Common myeloid progenitor, CD34-positive (primary cell): ENCODE measurements at regions not wholly inside any gene's neighbourhood (a gene's known extent, or its start where the extent isn't known, plus 50 kb on each side); places are given as distances from the start of the nearest gene placed in this dataset.

Experiments
- CTCF ChIA-PET: fragments of 350-600 bp; sonication (Branson Sonifier 250); formaldehyde crosslinking; loops from one replicate; lab custom pipeline; 2021; ENCODE audit warnings: antibody characterized with exemption; lab: Charles Lee
- POLR2A ChIA-PET: fragments of 350-600 bp; sonication (Branson Sonifier 250); formaldehyde crosslinking; loops from one replicate; lab custom pipeline; 2021; ENCODE audit warnings: antibody characterized with exemption; lab: Charles Lee
- DNase-seq, 3 donors: peaks; one replicate each; pipeline versions ENCODE4 v3.0.0 to v3.0.0-alpha.2; 2013
- H3K27ac ChIP-seq, 2 experiments: 1 replicate in 1 of 2; 2 replicates in 1 of 2; pipeline ENCODE4 v1.7.0; 2013; ENCODE audit warnings: inconsistent platforms in 2 of 2, low read length in 2 of 2, mild to moderate bottlenecking in 2 of 2, low read depth in 1 of 2, moderate library complexity in 1 of 2; ENCODE audit not compliant: severe bottlenecking in 2 of 2, insufficient read depth in 1 of 2, poor library complexity in 1 of 2
- H3K27me3 ChIP-seq, 5 experiments: replicated peaks in 2 of 5; 1 replicate in 3 of 5; 2 replicates in 2 of 5; pipeline versions ENCODE4 v1.6.1 to v1.7.0; 2013; ENCODE audit warnings: low read length in 4 of 5, mild to moderate bottlenecking in 2 of 5, moderate library complexity in 2 of 5, inconsistent platforms in 1 of 5; ENCODE audit not compliant: insufficient read depth in 5 of 5, control insufficient read depth in 4 of 5
- H3K36me3 ChIP-seq, 4 experiments: 1 replicate in 2 of 4; 2 replicates in 2 of 4; pipeline versions ENCODE4 v1.6.1 to v1.7.0; 2013; ENCODE audit warnings: low read length in 3 of 4, control low read depth in 1 of 4, mild to moderate bottlenecking in 1 of 4; ENCODE audit not compliant: control insufficient read depth in 4 of 4, insufficient read depth in 4 of 4
- H3K4me1 ChIP-seq, 4 experiments: 1 replicate in 3 of 4; 2 replicates in 1 of 4; pipeline versions ENCODE4 v1.6.1 to v1.7.1; 2013; ENCODE audit warnings: low read length in 3 of 4, mild to moderate bottlenecking in 3 of 4, control low read depth in 1 of 4, inconsistent platforms in 1 of 4, moderate library complexity in 1 of 4; ENCODE audit not compliant: control insufficient read depth in 4 of 4, insufficient read depth in 4 of 4; ENCODE audit errors: control extremely low read depth in 1 of 4
- H3K4me3 ChIP-seq, 7 experiments: 1 replicate in 4 of 7; 2 replicates in 3 of 7; pipeline versions ENCODE4 v1.5.1 to v1.7.0; 2013; ENCODE audit warnings: mild to moderate bottlenecking in 7 of 7, low read length in 6 of 7, moderate library complexity in 6 of 7, inconsistent platforms in 2 of 7, low read depth in 2 of 7, control low read depth in 1 of 7; ENCODE audit not compliant: insufficient read depth in 4 of 7, control insufficient read depth in 1 of 7; ENCODE audit errors: extremely low read depth in 1 of 7
- H3K9me3 ChIP-seq, 5 experiments: 1 replicate in 4 of 5; 2 replicates in 1 of 5; pipeline versions ENCODE4 v1.6.1 to v1.7.1; 2013; ENCODE audit warnings: low read length in 4 of 5, mild to moderate bottlenecking in 2 of 5, inconsistent platforms in 1 of 5, low read depth in 1 of 5, moderate library complexity in 1 of 5; ENCODE audit not compliant: control insufficient read depth in 4 of 5, insufficient read depth in 2 of 5; ENCODE audit errors: control extremely low read depth in 1 of 5
- WGBS: methylation state at CpG from one replicate; pipeline ENCODE4 v1.1.5; 2013; ENCODE audit not compliant: insufficient coverage; 5-methylcytosine and 5-hydroxymethylcytosine counted together

DNA sequence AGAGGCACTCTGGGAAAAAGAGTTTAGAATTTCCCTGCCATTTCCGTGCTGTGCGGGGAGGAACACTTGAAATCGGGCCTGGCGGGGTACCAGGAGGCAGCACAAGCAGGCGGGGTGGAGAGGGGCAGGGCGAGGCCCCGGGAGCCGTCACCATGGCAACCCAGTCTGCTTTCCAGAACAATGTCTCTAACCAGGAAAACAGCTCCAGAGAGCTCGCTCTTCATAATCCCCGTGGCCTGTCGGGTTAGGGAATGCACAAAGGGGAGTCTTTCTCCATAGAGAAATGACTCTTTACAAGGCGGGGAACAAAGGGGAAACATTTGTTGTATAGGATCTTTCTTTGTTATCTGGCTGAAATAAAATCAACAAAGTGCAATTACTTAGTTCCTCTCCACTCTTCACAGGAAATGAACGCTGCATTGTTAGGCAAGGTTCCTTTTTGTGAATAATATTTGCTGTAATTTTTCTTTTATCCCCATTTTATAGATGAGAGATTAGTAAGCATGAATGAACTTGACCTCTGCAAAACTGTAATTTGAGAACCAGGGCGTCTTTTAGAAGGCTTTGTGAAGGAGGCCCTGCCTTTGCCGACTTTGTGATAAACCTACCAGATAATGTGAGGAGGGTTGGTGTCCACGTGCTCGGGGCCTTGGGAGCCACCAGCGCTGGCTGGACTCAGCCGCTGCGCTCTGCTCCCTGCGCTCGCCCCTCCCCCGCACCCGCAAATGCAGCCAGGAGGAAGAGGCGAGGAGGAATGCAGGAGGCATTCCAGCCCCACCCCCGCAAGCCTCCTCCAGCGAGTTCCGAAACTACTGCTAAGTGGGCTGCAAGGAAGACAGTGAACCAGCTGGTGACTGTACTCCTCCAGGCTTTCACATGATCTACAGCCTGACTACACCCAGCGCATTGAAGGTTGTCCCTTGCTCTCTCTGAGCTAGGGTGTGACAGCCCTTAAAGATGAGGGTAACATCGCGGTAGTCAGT, 105.2 kb upstream of the ATF7IP start:
- peaks cover 24 to 44% (median 33%) of the 10 kb centered on the region in 4 experiments for H3K4me1 ChIP-seq
- peaks cover 0 to 19% (median 3%) of the 10 kb centered on the region in 5 experiments for H3K9me3 ChIP-seq
- CTCF ChIA-PET, result interaction anchor here (0.9 kb wide), 1 partner anchor 105 kb away, joined by 3 read pairs; the partner anchor contains the start of gene ATF7IP
- DNase-seq, result peak; percentile 31 to 82 (median 81)
- peak overlapping the region in 4 of 7 experiments; percentile 0 to 29 (median 5) for H3K4me3 ChIP-seq
- H3K36me3 ChIP-seq, result no peaks in the 10 kb centered on the region
- WGBS, result 62% methylated on average over 23 of the region's 31 CpGs
- H3K27ac ChIP-seq, result peak overlapping the region; percentile 59 to 82
- POLR2A ChIA-PET, result interaction anchor here (0.5 kb wide), 1 partner anchor 9 kb away, joined by 7 read pairs; no protein-coding TSS in a partner anchor
- no peaks in the 10 kb centered on the region for H3K27me3 ChIP-seq

DNA sequence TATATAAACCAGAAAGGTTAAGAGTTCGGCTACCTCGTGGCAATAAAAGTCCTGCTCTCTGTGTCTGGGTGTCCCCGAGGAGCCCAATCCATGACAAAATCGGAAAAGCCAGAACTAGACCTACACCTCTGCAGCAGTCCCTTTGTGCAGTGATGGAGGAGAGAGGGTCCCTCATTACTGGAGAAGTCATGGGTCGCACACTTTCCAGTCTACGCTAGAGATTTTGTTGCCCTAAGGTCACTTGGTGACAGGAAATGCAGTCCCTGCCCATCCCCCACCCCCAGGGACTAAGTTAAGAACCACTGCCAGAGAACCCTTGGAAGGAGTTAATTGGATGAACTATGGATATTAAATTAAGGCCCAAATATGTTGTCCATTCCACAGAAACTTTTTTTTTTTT, 104.4 kb upstream of the ATF7IP start:
- 97% methylated on average over 5 of the region's 6 CpGs for WGBS
- ChIA-PET CTCF (no interaction called here), POLR2A (interaction anchor here (0.5 kb wide), 1 partner anchor 8 kb away, joined by 7 read pairs; no protein-coding TSS in a partner anchor)
- Histone ChIP-seq H3K27me3 (no peaks in the 10 kb centered on the region), H3K36me3 (no peaks in the 10 kb centered on the region), H3K27ac (no peak overlapping the region), H3K4me3 (no peak overlapping the region), H3K9me3 (peaks cover 0 to 19% (median 3%) of the 10 kb centered on the region in 5 experiments), H3K4me1 (peaks cover 19 to 36% (median 30%) of the 10 kb centered on the region in 4 experiments)
- no peak for DNase-seq

DNA sequence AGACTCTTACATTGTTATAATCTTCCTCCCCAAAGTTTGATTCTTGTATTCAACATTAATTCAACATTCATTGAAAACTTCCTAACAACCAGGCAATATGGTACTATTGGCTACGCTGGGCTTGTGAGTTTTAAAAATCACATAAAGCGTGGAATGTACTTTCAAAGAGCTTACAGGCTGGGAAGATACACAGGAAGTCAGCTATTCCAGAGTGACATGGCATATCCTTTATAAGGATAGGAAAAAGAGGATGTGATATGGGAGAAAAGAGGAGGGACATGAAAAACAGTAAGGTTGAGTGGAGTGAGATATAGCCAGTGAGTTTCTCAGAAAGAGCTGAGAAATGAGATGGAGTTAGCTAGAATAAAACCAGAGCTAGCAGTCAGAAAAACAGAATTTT, 103.6 kb upstream of the ATF7IP start:
- POLR2A ChIA-PET, result no interaction called here
- H3K9me3 ChIP-seq, result peaks cover 0 to 19% (median 3%) of the 10 kb centered on the region in 5 experiments
- WGBS, result 92% methylated on average over 2 of the region's 2 CpGs

DNA sequence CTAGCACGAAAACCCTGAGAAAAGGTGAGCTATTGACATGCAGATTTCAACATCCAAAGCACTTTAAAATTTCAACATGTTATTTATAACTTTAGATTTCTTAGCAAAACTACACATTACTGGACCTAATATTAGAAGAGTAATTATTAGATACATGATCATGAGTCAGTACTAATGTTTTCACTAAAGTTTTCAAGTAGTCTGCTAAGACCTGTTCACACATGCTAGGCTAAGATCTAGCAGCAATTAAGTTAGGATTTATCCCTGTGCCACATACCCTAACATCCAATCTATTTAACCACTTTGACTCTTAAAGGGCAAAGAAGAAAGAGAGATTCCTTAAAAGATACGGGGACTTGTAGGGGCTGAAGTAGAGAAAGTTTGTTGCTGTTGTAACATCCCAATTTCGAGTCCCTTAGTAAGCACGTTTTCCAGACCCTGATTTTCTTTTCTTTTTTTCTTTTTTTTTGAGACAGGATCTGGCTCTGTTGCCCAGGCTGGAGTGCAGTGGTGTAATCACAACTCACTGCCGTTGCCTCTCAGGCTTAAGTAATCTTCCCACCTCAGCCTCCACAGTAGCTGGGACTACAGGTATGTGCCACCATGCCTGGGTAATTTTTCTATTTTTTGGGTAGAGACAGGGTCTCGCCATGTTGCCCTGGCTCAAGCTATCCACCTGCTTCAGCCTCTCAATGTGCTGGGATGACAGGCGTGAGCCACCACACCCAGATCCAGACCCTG, 102.5 kb upstream of the ATF7IP start:
- 92% methylated on average over 4 of the region's 7 CpGs for WGBS
- ChIA-PET POLR2A (interaction anchor here (0.6 kb wide), 1 partner anchor 391 kb away, joined by 4 read pairs; no protein-coding TSS in a partner anchor), CTCF (interaction anchor here (1.3 to 1.9 kb wide), 3 partner anchors 11 to 25 kb away, joined by 4 to 8 read pairs (median 6); no protein-coding TSS in a partner anchor)
- H3K9me3 ChIP-seq, result peaks cover 0 to 19% (median 3%) of the 10 kb centered on the region in 5 experiments
- no peak overlapping the region for H3K4me3 ChIP-seq
- H3K27me3 ChIP-seq, result no peaks in the 10 kb centered on the region
- no peaks in the 10 kb centered on the region for H3K36me3 ChIP-seq
- DNase-seq, result no peak
- peaks cover 9 to 18% (median 15%) of the 10 kb centered on the region in 4 experiments for H3K4me1 ChIP-seq
- no peak overlapping the region for H3K27ac ChIP-seq

More for the DNA sequence above, 103.6 kb upstream of the ATF7IP start:
- DNase-seq, result no peak
- H3K27me3 ChIP-seq, result no peaks in the 10 kb centered on the region
- no peak overlapping the region for H3K4me3 ChIP-seq
- H3K27ac ChIP-seq, result no peak overlapping the region
- CTCF ChIA-PET, result interaction anchor here (0.6 to 1.9 kb wide), 5 partner anchors 12 to 115 kb away, joined by 3 to 8 read pairs (median 4); partner anchors contain the start of gene ATF7IP
- no peaks in the 10 kb centered on the region for H3K36me3 ChIP-seq
- peaks cover 16 to 29% (median 25%) of the 10 kb centered on the region in 4 experiments for H3K4me1 ChIP-seq

DNA sequence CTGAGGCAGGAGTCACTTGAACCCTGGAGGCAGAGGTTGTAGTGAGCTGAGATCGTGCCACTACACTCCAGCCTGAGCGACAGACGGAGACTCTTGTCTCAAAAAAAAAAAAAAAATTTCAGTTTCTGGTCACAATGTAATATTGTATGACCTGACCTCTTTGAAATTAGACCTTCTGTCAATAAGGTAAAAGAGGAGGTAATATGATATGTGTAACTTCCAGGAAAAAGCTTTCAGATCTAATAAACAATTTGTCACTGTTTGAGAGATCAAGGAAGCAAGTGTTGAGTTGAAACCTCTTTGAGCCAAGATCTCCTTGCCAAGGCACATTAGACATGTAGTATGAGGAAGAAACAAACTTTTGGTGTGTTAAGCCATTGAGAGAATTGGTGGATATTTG, 101.7 kb upstream of the ATF7IP start:
- H3K27ac ChIP-seq, result no peak overlapping the region
- no peak for DNase-seq
- no peaks in the 10 kb centered on the region for H3K27me3 ChIP-seq
- ChIA-PET POLR2A (interaction anchor here (0.6 kb wide), 1 partner anchor 392 kb away, joined by 4 read pairs; no protein-coding TSS in a partner anchor), CTCF (interaction anchor here (0.8 to 1.3 kb wide), 3 partner anchors 8 to 26 kb away, joined by 3 to 7 read pairs (median 4); no protein-coding TSS in a partner anchor)
- H3K4me3 ChIP-seq, result no peak overlapping the region
- WGBS, result 100% methylated on average over 1 of the region's 3 CpGs
- peaks cover 0 to 13% (median 3%) of the 10 kb centered on the region in 5 experiments for H3K9me3 ChIP-seq
- no peaks in the 10 kb centered on the region for H3K36me3 ChIP-seq
- H3K4me1 ChIP-seq, result peaks cover 6 to 11% (median 9%) of the 10 kb centered on the region in 4 experiments

DNA sequence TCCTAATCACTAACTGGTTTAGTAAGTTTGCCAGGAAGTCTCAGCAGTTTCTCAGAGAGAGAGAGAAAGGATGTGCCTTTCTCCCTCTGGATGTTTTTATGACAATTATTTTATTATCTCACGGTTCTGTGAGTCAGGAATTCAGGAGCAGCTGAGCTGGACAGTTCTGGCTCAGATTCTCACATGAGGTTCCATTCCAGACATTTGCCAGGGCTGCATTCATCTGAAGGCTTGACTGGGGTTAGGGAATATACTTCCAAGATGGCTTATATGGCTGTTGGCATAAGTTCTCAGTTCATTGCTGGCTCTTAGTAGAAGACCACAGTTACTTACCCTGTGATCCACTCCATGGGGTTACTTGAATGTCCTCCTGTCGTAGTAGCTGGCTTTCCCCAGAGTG, 101.2 kb upstream of the ATF7IP start:
- POLR2A ChIA-PET, result no interaction called here
- WGBS, result no CpG with 5 or more reads among the region's 2 CpGs
- H3K9me3 ChIP-seq, result peaks cover 0 to 11% (median 3%) of the 10 kb centered on the region in 5 experiments
- H3K36me3 ChIP-seq, result no peaks in the 10 kb centered on the region
- H3K4me1 ChIP-seq, result peaks cover 4 to 11% (median 7%) of the 10 kb centered on the region in 4 experiments
- CTCF ChIA-PET, result interaction anchor here (0.8 to 1.3 kb wide), 2 partner anchors 9 kb away, joined by 3 to 7 read pairs; no protein-coding TSS in a partner anchor
- no peaks in the 10 kb centered on the region for H3K27me3 ChIP-seq
- DNase-seq, result no peak
- H3K4me3 ChIP-seq, result no peak overlapping the region
- no peak overlapping the region for H3K27ac ChIP-seq
